Spinal cord (tissue), 9 donors: ENCODE measurements at regions not wholly inside any gene's neighbourhood (a gene's known extent, or its start where the extent isn't known, plus 50 kb on each side); places are given as distances from the start of the nearest gene placed in this dataset.

Experiments used
- DNase-seq, 6 donors: peaks; one replicate each; pipeline versions ENCODE4 v3.0.0 to v3.0.0-alpha.2; 2013 to 2015; ENCODE audit warnings: low spot score in 6 of 6, low read depth in 4 of 6
- H3K27ac ChIP-seq: one replicate; pipeline ENCODE4 v1.5.1; 2013; ENCODE audit warnings: low read depth, low read length, control low read depth
- H3K27me3 ChIP-seq: one replicate; pipeline ENCODE4 v1.6.1; 2013; ENCODE audit warnings: low read length; ENCODE audit not compliant: control insufficient read depth, insufficient read depth
- H3K36me3 ChIP-seq: one replicate; pipeline ENCODE4 v1.6.1; 2013; ENCODE audit warnings: low read length; ENCODE audit not compliant: control insufficient read depth, insufficient read depth
- H3K4me1 ChIP-seq: one replicate; pipeline ENCODE4 v1.6.1; 2013; ENCODE audit warnings: low read length; ENCODE audit not compliant: control insufficient read depth, insufficient read depth
- H3K4me3 ChIP-seq: one replicate; pipeline ENCODE4 v1.5.1; 2013; ENCODE audit warnings: low read depth, low read length, control low read depth
- H3K9me3 ChIP-seq: one replicate; pipeline ENCODE4 v1.6.1; 2013; ENCODE audit warnings: low read length; ENCODE audit not compliant: control insufficient read depth, insufficient read depth
- WGBS: methylation state at CpG from one replicate; pipeline ENCODE4 v1.1.5; 2013; ENCODE audit warnings: missing lambda C conversion rate; ENCODE audit not compliant: insufficient coverage; 5-methylcytosine and 5-hydroxymethylcytosine counted together
- donor health status: healthy.

GRCh38 chr10:78502210-78502936 is 468.7 kb downstream of the RPS24 start:
- no peaks in the 10 kb centered on the region for H3K27me3 ChIP-seq
- no peaks in the 10 kb centered on the region for H3K36me3 ChIP-seq
- H3K9me3 ChIP-seq = no peaks in the 10 kb centered on the region
- peak in 1 of 6 donors; percentile 40 for DNase-seq
- 36% methylated on average over 5 of the region's 6 CpGs for WGBS
- no peak overlapping the region for H3K4me3 ChIP-seq
- no peak overlapping the region for H3K27ac ChIP-seq
- H3K4me1 ChIP-seq = peaks cover 17% of the 10 kb centered on the region

DNA sequence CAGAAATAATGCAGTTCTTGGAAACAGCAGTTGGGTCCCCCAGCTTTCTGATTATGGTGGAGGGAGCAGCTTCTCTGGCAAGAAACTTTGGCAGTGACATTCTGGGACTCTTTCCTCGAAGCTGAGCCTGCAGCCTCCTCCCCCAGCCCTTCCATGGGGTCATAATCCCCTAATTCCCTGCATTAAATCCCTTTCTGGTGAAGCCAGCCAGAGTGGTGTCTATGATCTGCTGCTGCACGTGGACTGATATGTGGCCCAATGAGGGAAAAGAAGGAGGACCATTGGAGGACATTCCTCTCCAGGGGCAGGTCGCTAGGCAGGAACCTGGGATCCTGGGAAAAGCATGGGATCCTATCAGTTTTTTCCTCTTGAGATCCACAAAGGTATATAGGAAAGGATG is 470.5 kb downstream of the RPS24 start:
- Histone ChIP-seq H3K36me3 (no peaks in the 10 kb centered on the region), H3K9me3 (no peaks in the 10 kb centered on the region), H3K4me3 (no peak overlapping the region), H3K27me3 (no peaks in the 10 kb centered on the region), H3K4me1 (peaks cover 33% of the 10 kb centered on the region), H3K27ac (no peak overlapping the region)
- 29% methylated on average over 1 of the region's 3 CpGs for WGBS
- DNase-seq = no peak

DNA sequence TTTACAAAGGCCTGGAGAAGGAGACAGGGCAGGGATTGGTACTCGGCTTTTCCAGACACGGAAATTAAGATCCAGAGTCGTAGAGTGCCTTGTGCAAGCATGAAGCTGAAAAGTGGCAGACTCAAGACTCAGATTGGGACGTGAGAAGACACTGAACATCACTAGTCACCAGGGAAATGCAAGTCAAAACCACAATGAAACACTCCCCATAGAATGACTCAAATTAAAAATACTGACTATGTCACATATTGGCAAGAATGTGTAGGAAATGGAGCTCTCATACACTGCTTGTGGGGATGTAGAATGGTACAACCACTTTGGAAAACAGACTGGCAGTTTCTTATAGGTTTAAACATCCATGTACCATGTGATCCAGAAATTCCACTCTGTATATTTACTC is 472.0 kb downstream of the RPS24 start:
- Histone ChIP-seq H3K27me3 (no peaks in the 10 kb centered on the region), H3K27ac (no peak overlapping the region), H3K4me3 (no peak overlapping the region), H3K36me3 (no peaks in the 10 kb centered on the region), H3K9me3 (no peaks in the 10 kb centered on the region), H3K4me1 (peaks cover 42% of the 10 kb centered on the region)
- WGBS = 95% methylated on average over 3 of the region's 4 CpGs
- no peak for DNase-seq

DNA sequence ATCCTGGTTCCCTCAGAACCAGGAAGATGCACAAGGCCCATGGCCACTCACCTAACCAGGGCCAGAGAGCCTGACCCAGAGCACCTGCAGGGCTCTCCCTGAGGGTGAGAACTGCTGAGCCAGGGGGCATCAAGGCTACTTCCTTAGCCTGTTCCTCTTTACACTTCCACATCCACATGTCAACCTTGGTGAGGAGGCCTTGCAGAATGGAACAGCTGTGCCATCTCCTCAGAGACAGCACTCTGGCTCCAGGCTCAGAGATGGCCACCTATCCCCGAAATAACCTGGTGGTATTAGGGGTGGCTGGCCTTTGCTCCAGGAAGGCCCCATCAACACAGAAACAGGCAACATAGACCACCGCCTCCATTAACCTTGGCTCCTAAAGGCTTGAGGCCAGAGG is 473.0 kb downstream of the RPS24 start:
- Histone ChIP-seq H3K4me1 (peaks cover 49% of the 10 kb centered on the region), H3K9me3 (no peaks in the 10 kb centered on the region), H3K27ac (no peak overlapping the region), H3K27me3 (no peaks in the 10 kb centered on the region), H3K4me3 (no peak overlapping the region), H3K36me3 (no peaks in the 10 kb centered on the region)
- DNase-seq = no peak
- no CpG with 5 or more reads among the region's 2 CpGs for WGBS

GRCh38 chr10:78507510-78508160 is 474.0 kb downstream of the RPS24 start:
- Histone ChIP-seq H3K27me3 (no peaks in the 10 kb centered on the region), H3K36me3 (no peaks in the 10 kb centered on the region), H3K27ac (peak overlapping the region; percentile 22), H3K9me3 (no peaks in the 10 kb centered on the region), H3K4me1 (peaks cover 50% of the 10 kb centered on the region), H3K4me3 (no peak overlapping the region)
- 38% methylated on average over 6 of the region's 8 CpGs for WGBS
- DNase-seq = peak in 2 of 6 donors; percentile 46 to 54

DNA sequence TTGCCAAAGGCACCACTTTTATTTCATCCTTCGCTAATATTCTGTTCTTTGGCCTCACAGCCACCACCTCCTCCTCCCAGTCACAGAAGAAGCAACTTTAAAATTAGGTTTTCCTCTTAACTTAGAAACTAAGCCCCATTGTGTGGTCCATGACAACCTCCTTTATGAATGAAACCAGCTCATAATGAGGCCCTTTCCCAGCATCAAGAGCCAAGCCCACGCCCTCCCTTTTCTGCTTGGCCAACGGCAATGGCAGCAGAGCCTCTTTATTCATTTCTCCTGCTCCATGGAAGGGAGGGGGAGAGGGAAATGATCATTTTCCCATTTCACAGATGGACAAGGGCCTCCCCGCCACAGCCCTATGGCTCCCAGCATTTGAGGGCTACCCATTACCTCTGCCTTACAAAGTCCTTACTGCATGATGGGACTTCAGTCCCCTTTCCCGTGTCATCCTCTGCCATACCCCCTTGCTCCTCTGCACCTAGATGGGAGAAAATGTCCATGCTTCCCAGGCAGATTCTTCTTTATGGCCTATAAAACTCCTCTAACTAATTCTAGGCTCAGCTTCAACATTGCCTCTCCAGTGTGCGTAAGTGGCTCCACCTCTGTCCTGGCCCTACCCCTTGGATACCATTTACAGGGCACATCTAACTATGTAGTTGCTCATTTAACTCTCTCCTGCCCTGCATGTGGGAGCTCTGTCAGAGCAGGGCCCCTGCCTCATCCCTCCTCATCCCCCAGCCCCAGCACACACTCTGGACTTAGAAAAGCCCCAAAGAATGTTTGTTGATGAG is 475.5 kb downstream of the RPS24 start:
- WGBS = 78% methylated on average over 3 of the region's 6 CpGs
- Histone ChIP-seq H3K4me1 (peaks cover 48% of the 10 kb centered on the region), H3K27me3 (no peaks in the 10 kb centered on the region), H3K9me3 (no peaks in the 10 kb centered on the region), H3K27ac (no peak overlapping the region), H3K36me3 (no peaks in the 10 kb centered on the region), H3K4me3 (no peak overlapping the region)
- peak in 2 of 6 donors; percentile 34 to 71 for DNase-seq

DNA sequence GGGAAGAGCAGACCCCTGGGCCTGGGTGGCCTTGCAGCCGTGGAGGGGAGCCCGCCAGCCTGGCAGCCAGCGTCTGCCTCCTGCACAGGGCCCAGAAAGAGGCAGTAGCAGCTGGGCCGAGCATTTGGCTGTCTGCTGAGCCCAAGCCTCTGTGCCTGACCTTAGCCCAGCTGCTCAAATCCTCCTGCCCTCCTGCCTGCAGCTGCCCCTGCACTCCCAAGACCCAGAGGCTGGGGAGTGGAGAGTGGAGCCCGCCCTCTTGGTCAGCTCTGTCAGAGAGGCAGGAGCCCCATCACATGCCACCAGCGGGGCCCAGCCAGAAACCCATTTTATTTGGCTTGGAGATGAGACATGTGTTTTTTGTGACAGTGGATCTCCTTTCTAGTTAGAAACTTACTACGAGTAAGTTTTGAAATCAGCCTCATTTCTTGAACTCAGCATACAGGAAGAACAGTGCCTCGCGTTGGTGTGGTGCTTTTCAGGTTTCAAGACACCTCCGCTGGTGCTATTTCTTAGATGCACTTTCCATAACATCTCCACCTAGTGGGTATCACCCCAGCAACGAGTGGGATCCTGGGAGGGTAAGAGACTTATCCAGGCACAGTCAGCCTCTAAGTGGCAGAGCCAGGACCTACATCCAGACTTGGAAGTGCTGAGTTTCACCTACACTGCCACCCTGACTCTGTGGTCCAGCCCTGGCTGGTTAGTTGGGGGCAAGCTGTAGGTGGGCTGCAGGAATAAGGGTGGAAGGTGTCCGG is 477.1 kb downstream of the RPS24 start:
- no peaks in the 10 kb centered on the region for H3K9me3 ChIP-seq
- no peaks in the 10 kb centered on the region for H3K36me3 ChIP-seq
- 59% methylated on average over 9 of the region's 12 CpGs for WGBS
- H3K27me3 ChIP-seq = no peaks in the 10 kb centered on the region
- peak in 2 of 6 donors; percentile 40 to 69 for DNase-seq
- H3K4me3 ChIP-seq = no peak overlapping the region
- H3K27ac ChIP-seq = peak overlapping the region; percentile 15
- peaks cover 50% of the 10 kb centered on the region for H3K4me1 ChIP-seq

GRCh38 chr10:78511324-78512204 is 477.9 kb downstream of the RPS24 start:
- H3K4me1 ChIP-seq = peaks cover 56% of the 10 kb centered on the region
- no peaks in the 10 kb centered on the region for H3K27me3 ChIP-seq
- H3K36me3 ChIP-seq = no peaks in the 10 kb centered on the region
- WGBS = 81% methylated on average over 4 of the region's 6 CpGs
- no peak for DNase-seq
- H3K4me3 ChIP-seq = no peak overlapping the region
- no peaks in the 10 kb centered on the region for H3K9me3 ChIP-seq
- no peak overlapping the region for H3K27ac ChIP-seq

- Histone ChIP-seq H3K9me3 (no peaks in the 10 kb centered on the region), H3K27me3 (no peaks in the 10 kb centered on the region), H3K27ac (no peak overlapping the region), H3K36me3 (no peaks in the 10 kb centered on the region), H3K4me3 (no peak overlapping the region), H3K4me1 (peaks cover 55% of the 10 kb centered on the region)
- WGBS = 88% methylated on average over 3 of the region's 3 CpGs
- no peak for DNase-seq
Observed at GRCh38 chr10:78512205-78512550, 478.5 kb downstream of the RPS24 start.
